GM19328 (cell line): ENCODE measurements at regions not wholly inside any gene's neighbourhood (a gene's known extent, or its start where the extent isn't known, plus 50 kb on each side); places are given as distances from the start of the nearest gene placed in this dataset.
"Not testable (repeated sequence)": the region's sequence is repeated elsewhere in the genome, so short reads cannot be mapped to it uniquely, and the experiment has no call there.

Source experiments
- ATAC-seq: cut with Tn5 transposase; IDR thresholded peaks from one replicate; pipeline ENCODE4 v1.9.1; 2021; ENCODE audit warnings: mild to moderate bottlenecking, moderate library complexity; ENCODE audit not compliant: unreplicated experiment

GRCh38 chr3:84194029-84194428 is 764.8 kb upstream of the CADM2 start:
- no peak for ATAC-seq

- ATAC-seq: no peak
These were observed 749.3 kb upstream of the CADM2 start for GRCh38 chr3:84209474-84209873.

DNA sequence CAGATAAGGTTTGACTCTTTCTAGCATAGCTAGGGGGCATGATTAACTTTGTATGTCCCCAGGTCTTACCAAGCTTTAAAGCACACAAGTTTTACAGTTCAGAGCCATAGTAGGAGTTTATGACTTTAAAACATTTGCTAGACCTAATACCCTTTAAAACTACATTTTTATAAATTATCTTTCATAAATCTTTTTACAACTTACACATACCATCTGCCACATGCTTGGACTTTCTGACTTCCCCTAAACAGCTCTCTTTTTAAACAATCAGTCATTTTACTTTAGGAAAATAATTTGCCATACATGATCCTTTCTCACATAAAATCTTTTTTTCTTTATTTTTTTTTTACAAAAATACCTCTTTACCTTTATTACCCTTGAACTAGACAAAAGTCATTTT is 735.3 kb upstream of the CADM2 start:
- no peak for ATAC-seq

- no peak for ATAC-seq
These were observed 734.5 kb upstream of the CADM2 start for GRCh38 chr3:84224262-84224661.

DNA sequence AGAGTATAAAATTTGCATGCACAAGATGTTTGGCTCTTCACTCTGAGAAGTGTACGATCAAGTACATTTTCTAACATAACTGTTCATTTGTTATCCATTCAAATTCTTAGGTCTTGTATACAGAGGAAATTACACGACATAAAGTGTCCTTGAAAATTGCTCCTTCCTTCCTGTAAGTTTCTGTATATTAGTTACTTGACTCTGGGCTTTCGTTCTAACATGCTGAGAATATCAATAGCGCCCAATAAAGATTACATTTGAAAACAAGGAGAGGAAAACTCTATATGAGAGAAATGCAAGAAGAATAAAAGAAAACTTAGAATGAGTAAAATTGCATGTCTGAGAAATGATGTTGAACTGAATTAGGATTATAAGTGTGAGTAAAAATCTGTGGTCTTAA is 722.5 kb upstream of the CADM2 start:
- no peak for ATAC-seq

- no peak for ATAC-seq
These were observed 713.0 kb upstream of the CADM2 start for GRCh38 chr3:84245789-84246188.

DNA sequence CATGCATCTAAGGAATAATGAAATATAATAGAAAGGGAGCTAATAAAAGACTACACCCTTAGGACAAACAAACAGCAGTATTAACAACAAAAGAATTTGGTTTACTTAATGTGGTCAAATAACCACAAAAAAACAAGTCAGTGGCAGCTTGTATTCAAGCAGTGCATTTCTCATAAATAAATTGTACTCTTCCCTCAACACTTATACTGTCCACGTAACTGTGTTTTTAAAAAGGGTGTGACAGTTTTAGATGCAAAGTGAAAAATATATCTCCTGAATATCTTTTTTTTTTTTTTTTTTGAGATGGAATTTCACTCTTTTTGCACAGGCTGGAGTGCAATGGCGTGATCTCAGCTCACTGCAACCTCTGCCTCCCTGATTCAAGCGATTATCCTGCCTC is 698.2 kb upstream of the CADM2 start:
- ATAC-seq: no peak

- ATAC-seq: no peak
These were observed 693.0 kb upstream of the CADM2 start for GRCh38 chr3:84265768-84266167.

DNA sequence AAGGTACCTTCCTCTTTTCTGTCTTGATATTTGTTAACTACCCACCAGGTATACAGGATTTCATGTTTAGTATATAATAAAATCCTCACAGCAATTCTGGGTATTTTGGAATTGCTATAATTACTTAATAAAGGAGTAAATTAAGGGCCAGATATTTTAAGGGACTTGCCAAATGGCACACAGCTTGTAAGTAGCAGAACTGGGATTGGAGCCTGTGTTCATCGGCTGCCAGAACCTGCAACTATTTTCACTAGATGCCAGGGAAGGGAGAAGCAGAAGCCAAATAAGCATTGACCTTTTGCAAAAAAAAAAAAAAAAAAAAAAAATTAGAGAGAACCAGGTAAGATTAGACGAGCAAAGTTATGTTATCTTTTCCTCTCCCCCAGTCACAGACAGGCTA is 683.3 kb upstream of the CADM2 start:
- ATAC-seq: no peak

DNA sequence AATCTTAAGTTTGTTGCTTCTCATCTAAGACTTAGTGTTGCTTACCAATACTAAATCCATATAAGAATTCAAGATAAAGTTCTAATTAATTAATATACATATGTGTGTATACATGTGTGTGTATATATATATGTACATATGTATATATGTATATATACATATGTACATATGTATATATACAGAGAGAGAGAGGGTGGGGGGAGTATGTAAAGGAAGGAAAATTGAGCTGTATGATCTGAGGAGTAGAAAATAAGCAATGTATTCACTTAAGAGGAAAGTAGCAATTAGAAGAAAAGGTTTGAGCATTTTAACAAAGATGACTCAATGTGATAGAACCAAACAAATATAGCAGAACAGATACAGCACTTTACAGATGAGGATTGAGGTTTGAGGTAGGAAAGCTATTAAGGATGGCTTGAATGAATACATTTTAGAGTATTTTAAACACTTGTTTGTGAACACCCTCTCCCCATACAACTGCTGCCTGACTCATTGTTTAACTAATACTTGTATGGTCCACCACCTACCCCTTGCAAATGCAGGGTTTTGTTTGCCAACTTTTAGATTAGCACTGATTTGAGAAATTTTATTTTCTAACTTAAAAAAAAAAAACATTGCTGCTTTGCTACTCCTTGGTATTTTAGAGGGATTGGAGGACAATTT is 681.1 kb upstream of the CADM2 start:
- ATAC-seq: no peak

DNA sequence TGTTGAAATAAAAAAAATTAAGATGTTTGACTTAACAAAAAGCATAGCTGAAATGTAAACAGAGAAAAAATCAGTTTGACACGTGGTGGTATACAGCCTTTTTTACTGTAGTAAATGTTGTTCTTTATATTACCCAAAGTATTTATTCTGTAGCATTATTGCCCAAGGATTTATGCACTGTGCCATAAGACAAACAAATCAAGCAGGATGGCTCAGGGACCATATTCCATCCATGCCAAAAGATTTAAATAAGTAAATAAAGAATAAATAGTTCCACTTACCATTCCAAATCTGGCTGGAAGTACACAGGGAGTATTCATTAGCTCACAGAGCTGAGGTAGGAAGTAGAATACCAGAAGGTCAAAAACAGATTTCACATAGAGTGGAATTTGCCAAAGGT is 666.7 kb upstream of the CADM2 start:
- no peak for ATAC-seq

- no peak for ATAC-seq
These were observed 659.5 kb upstream of the CADM2 start for GRCh38 chr3:84299329-84299728.

- no peak for ATAC-seq
These were observed 654.6 kb upstream of the CADM2 start for GRCh38 chr3:84304214-84304613.

GRCh38 chr3:84307339-84307738 is 651.5 kb upstream of the CADM2 start:
- ATAC-seq: no peak

DNA sequence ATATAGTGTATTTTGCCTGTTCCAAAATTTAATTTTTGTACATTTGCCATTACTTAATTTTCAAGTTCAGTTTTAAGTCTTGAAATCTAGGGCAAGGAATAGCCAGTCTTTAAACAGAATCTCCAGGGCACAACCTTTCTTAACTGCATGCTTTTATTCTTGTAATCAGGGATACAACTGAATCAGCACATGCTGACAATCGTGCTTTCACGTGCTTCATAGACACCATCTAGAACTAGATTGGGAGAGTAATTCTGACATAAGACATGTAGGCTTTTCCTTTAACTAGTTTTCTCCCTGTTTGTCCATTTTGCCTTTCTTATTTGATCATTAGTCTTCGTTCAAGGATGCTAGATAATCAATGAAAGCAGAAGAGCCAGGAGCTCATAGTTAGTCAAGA is 650.4 kb upstream of the CADM2 start:
- no peak for ATAC-seq

DNA sequence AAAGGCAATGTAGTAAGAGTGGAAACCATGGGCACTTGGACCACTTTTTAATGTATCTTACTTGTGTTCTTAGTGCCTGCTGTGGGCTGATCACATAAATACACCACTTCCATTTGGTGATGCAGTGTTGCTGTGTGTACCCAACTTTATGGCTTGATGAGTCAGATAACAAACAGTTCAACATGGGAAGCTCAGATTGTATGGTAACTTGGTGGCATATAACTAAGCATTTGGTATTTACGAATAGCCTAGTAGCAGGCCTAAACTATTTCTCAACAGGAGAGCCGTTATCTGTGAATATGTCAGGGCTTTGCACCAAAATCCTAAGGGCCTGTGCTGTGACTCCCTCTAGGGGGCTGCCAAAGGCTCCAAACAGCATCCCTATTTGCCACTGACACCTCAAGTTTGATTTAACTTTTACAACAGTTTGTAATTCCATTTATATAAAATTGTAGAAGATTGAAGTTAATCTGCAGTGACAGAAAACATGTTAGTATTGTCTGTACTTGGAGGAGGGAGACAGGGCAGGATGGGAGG is 640.4 kb upstream of the CADM2 start:
- no peak for ATAC-seq

DNA sequence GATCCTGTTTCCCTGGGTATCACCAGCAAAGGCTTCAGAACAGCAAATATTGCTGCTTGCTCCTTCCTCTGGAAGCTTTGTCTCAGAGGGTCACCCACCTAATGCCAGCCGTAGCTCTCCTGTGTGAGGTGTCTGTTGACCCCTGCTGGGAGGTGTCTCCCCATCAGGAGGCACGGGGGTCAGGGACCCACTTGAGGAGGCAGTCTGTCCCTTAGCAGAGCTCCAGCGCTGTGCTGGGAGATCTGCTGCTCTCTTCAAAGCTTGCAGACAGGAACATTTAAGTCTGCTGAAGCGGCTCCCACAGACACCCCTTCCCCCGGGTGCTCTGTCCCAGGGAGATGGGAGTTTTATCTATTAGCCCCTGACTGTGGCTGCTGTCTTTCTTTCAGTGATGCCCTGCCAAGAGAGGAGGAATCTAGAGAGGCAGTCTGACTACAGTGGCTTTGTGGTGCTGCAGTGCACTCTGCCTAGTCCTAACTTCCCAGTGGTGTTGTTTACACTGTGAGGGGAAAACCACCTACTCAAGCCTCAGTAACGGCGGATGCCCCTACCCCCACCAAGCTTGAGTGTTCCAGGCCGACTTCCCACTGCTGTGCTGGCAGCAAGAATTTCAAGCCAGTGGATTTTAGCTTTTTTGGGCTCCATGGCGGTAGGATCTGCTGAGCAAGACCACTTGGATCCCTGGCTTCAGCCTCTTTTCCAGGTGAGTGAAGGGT is 593.1 kb upstream of the CADM2 start:
- not testable (repeated sequence) for ATAC-seq
